HG02623 (cell line): ENCODE measurements at regions not wholly inside any gene's neighbourhood (a gene's known extent, or its start where the extent isn't known, plus 50 kb on each side); places are given as distances from the start of the nearest gene placed in this dataset.
"Not testable (repeated sequence)": the region's sequence is repeated elsewhere in the genome, so short reads cannot be mapped to it uniquely, and the experiment has no call there.

Source experiments
- ATAC-seq: cut with Tn5 transposase; IDR thresholded peaks from one replicate; pipeline ENCODE4 v1.9.1; 2021; ENCODE audit warnings: moderate library complexity; ENCODE audit not compliant: unreplicated experiment

GRCh38 chr21:14688412-14688811, 142.3 kb upstream of the SAMSN1 start:
- no peak for ATAC-seq

- peak; percentile 45 for ATAC-seq
Measured at GRCh38 chr21:14687268-14687625, 141.1 kb upstream of the SAMSN1 start.

- peak; percentile 51 for ATAC-seq
Measured at GRCh38 chr21:14686466-14687267, 140.6 kb upstream of the SAMSN1 start.

GRCh38 chr21:14685568-14685967, 139.5 kb upstream of the SAMSN1 start:
- ATAC-seq = no peak

GRCh38 chr21:14684071-14684470, 138.0 kb upstream of the SAMSN1 start:
- ATAC-seq = no peak

- ATAC-seq = no peak
Measured at GRCh38 chr21:14683063-14683462, 136.9 kb upstream of the SAMSN1 start.

- ATAC-seq = no peak
Measured at GRCh38 chr21:14678973-14679574, 133.0 kb upstream of the SAMSN1 start.

GRCh38 chr21:14677639-14678179, 131.6 kb upstream of the SAMSN1 start:
- ATAC-seq = no peak

- no peak for ATAC-seq
Measured at GRCh38 chr21:14677013-14677412, 130.9 kb upstream of the SAMSN1 start.

- ATAC-seq = peak; percentile 72
Measured at GRCh38 chr21:14675774-14676530, 129.8 kb upstream of the SAMSN1 start.

- ATAC-seq = no peak
Measured at GRCh38 chr21:14673649-14674048, 127.5 kb upstream of the SAMSN1 start.

- no peak for ATAC-seq
Measured at GRCh38 chr21:14672466-14672865, 126.4 kb upstream of the SAMSN1 start.

GRCh38 chr21:14670409-14670808, 124.3 kb upstream of the SAMSN1 start:
- ATAC-seq = no peak

- ATAC-seq = not testable (repeated sequence)
Measured at GRCh38 chr21:14669092-14669491, 123.0 kb upstream of the SAMSN1 start.

- no peak for ATAC-seq
Measured at GRCh38 chr21:14657241-14658008, 111.3 kb upstream of the SAMSN1 start.

- no peak for ATAC-seq
Measured at GRCh38 chr21:14646893-14647292, 100.8 kb upstream of the SAMSN1 start.

GRCh38 chr21:14645702-14646101, 99.6 kb upstream of the SAMSN1 start:
- ATAC-seq = no peak

- no peak for ATAC-seq
Measured at GRCh38 chr21:14632359-14632758, 86.2 kb upstream of the SAMSN1 start.

GRCh38 chr21:14630556-14631069, 84.5 kb upstream of the SAMSN1 start:
- ATAC-seq = peak; percentile 55

- ATAC-seq = no peak
Measured at GRCh38 chr21:14629461-14629860, 83.3 kb upstream of the SAMSN1 start.

GRCh38 chr21:14623079-14623478, 77.0 kb upstream of the SAMSN1 start:
- not testable (repeated sequence) for ATAC-seq
